SK-N-DZ (cell line): ENCODE measurements at regions not wholly inside any gene's neighbourhood (a gene's known extent, or its start where the extent isn't known, plus 50 kb on each side); places are given as distances from the start of the nearest gene placed in this dataset.
"Not testable (repeated sequence)": the region's sequence is repeated elsewhere in the genome, so short reads cannot be mapped to it uniquely, and the experiment has no call there.

Experiments
- DNase-seq: peaks from one replicate; pipeline ENCODE4 v3.0.0-alpha.2; 2015; ENCODE audit warnings: low spot score

GRCh38 chr7:115649429-115649828 lies 381.1 kb downstream of the TFEC start:
- no peak for DNase-seq

GRCh38 chr7:115647712-115648111 lies 382.9 kb downstream of the TFEC start:
- DNase-seq, result no peak

GRCh38 chr7:115642194-115642593 lies 388.4 kb downstream of the TFEC start:
- DNase-seq, result no peak

DNA sequence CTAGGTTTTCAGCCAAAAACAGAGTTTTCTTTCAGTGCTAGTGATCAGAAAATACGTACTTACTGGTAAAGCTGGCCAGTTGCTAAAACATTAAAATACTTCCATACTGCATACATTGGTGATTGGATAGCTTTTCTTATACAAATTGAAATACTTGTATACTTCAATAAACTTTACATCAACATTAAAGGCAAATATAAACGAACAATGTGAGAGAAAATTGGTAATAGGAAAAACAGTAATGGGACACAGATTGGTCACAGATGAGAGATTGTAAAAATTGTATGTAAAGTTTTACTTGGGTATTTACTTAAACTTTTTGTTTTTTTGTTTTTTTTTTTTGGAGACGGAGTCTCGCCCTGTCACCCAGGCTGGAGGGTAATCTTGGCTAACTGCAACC lies 391.7 kb downstream of the TFEC start:
- no peak for DNase-seq

DNA sequence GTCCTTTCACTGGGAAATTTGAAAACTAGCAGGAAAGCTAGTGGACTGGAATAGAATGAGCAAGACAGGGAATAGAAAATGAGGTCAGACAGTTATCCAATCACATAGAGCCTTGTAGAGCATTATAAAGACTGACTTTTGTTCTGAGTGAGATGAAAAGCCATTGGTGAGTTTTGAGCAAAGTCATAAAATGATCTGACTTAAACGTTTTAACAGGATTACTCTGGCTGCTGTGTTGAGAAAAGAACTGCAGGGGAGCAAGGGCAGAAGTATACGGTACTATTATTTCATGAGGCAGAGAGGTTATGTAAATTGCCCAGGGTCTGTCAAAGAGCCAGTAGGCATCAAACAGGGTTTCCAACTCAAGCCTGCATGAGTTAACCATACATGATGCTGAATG lies 393.4 kb downstream of the TFEC start:
- DNase-seq, result no peak

DNA sequence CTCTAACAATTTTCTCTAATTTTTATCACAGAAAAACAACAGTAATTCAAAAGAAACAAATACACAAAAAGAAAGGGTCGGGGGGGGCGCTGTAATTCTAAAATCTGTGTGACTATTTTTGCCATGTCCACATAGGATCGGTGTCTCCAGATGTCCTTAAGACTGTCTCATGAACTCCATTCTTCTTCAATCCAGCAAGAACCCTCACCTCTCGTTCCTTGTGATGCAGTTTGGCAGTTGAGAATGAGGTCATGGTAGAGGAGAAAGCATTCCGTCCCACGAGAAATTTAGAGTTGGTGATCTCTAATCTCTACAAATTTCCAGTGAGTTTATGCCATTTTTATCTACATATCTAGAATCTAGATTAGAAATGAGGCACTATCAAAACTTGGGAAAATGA lies 394.7 kb downstream of the TFEC start:
- no peak for DNase-seq

- no peak for DNase-seq
These were observed 395.2 kb downstream of the TFEC start for GRCh38 chr7:115635376-115635775.

GRCh38 chr7:115634633-115635032 lies 395.9 kb downstream of the TFEC start:
- DNase-seq, result no peak

- DNase-seq, result no peak
These were observed 397.9 kb downstream of the TFEC start for GRCh38 chr7:115632636-115633035.

GRCh38 chr7:115631782-115632181 lies 398.8 kb downstream of the TFEC start:
- DNase-seq, result no peak

- no peak for DNase-seq
These were observed 400.5 kb downstream of the TFEC start for GRCh38 chr7:115630049-115630448.

- no peak for DNase-seq
These were observed 411.9 kb downstream of the TFEC start for GRCh38 chr7:115618676-115619075.

DNA sequence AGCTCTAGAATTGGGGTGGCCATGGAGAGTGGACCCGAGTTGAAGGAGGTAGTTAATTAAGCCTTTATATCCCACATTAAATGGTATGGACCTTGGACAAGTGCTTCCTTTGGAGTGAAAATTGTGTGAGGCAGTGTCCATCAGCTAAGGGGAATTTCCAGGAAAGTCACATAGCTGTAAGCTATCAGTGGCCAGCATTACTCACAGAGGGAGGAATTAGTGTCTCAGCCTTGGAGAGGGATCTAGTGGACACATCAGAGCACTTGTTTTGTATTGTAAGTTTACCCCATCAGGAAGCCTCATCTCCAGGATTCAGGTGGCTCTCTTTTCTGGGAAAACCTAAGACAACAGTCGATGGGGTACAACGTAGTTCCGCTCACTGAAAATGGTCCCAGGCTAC lies 416.7 kb downstream of the TFEC start:
- DNase-seq, result no peak

DNA sequence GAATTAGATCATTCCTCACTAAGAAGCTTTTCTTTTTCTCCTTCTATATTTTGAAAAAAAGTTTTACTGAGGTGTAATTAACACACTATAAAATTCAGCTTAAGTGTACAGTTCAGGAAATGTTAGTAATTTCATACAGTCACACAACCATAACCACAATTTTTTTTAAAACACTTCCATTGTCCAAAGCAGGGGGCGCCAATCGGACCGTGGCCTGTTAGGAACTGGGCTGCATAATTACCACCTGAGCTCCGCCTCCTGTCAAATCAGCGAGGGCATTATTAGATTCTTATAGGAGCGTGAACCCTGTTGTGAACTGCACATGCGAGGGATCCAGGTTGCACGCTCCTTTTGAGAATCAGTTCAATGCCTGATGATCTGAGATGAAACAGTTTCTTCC lies 427.1 kb downstream of the TFEC start:
- no peak for DNase-seq

- DNase-seq, result no peak
These were observed 430.4 kb downstream of the TFEC start for GRCh38 chr7:115600207-115600606.

GRCh38 chr7:115599184-115599583 lies 431.4 kb downstream of the TFEC start:
- DNase-seq, result not testable (repeated sequence)

- DNase-seq, result not testable (repeated sequence)
These were observed 433.3 kb downstream of the TFEC start for GRCh38 chr7:115597220-115597619.

GRCh38 chr7:115593111-115593510 lies 437.5 kb downstream of the TFEC start:
- DNase-seq, result no peak

DNA sequence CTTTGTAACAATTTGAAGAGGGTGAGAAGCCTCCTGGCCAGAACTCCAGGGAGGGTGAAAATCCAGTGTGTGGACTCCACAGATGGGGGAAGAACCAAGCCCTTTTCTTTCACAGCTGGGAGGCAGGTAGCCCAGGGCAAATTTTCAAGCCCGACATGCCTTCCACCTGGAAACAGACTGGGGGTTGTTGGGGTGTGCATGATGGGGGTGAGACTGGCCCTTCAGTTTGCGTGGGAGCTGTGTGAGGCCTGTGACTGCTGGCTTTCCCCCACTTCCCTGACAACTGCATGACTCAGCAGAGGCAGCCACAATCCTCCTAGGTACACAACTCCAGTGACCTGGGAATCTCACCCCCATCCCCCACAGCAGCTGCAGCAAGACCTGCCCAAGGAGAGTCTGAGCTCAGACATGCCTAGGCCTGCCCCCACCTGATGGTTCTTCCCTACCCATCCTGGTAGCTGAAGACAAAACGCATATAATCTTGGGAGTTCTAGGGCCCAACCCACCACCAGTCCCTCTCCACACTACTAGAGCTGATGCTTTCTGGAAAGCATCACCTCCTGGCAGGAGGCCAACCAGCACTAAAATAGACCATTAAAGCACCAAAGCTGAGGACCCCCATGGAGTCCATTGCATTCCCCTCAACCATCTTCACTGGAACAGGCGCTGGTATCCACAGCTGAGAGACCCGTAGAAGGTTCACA lies 445.4 kb downstream of the TFEC start:
- DNase-seq, result no peak

- no peak for DNase-seq
These were observed 447.6 kb downstream of the TFEC start for GRCh38 chr7:115582956-115583355.

DNA sequence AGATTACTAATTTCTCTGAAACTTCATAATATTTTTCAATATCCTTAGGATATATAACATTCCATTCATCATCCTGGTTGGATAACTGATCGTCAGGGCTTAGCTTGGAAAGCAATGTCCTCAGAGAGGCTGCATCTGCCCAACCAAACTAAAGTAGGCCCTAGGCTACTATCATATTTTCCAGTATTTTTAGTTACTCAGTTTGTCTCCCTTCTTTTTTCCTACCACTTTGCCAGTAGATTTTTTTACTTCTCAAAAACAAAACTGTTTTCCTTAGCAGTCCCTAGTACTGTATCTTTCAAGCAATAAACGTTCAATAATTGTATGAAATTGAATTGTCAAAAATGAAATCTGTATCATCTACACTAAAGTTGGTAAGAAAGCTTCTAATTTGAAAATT lies 452.0 kb downstream of the TFEC start:
- no peak for DNase-seq

- no peak for DNase-seq
These were observed 455.8 kb downstream of the TFEC start for GRCh38 chr7:115574681-115575291.

DNA sequence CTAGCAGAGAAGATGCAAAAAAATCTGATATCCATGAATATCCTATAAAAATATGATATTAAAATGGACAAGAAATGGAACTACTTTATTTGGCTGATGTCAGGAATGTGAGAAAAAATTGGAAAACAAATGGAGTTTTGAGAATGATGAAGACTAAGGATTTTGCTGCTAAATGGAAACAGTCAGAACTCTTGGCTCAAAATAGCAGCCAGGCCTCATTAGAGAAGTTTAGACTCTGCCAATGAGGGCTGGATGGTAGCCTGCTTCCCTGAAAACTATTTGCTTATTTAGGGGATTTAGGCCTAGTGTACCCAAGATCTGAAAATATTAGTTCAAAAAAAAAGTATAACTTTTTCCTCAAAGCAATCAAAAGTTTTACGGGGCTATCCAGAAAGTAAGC lies 458.5 kb downstream of the TFEC start:
- no peak for DNase-seq
